Fibroblast of lung (primary cell): ENCODE measurements at regions not wholly inside any gene's neighbourhood (a gene's known extent, or its start where the extent isn't known, plus 50 kb on each side); places are given as distances from the start of the nearest gene placed in this dataset.

Experiments used
- DNase-seq, 2 donors: peaks; one replicate each; pipeline versions ENCODE4 v3.0.0 to v3.0.0-alpha.2; 2010; ENCODE audit warnings: low read depth in 2 of 2
- H2AFZ ChIP-seq: 2 replicates; pipeline ENCODE4 v1.5.1; 2012; ENCODE audit warnings: low read length, control low read depth, inconsistent platforms
- H3K27ac ChIP-seq: 2 replicates; pipeline ENCODE4 v1.5.1; 2011; ENCODE audit warnings: low read length, control low read depth; ENCODE audit not compliant: insufficient read depth
- H3K27me3 ChIP-seq: 2 replicates; pipeline ENCODE4 v1.5.1; 2011; ENCODE audit warnings: mild to moderate bottlenecking, low read length; ENCODE audit not compliant: control insufficient read depth, insufficient read depth
- H3K36me3 ChIP-seq: 2 replicates; pipeline ENCODE4 v1.5.1; 2011; ENCODE audit warnings: low read length; ENCODE audit not compliant: control insufficient read depth, insufficient read depth
- H3K4me1 ChIP-seq: 2 replicates; pipeline ENCODE4 v1.5.1; 2011; ENCODE audit warnings: low read length; ENCODE audit not compliant: control insufficient read depth, insufficient read depth; ENCODE audit errors: extremely low read depth
- H3K4me2 ChIP-seq: 2 replicates; pipeline ENCODE4 v1.5.1; 2011; ENCODE audit warnings: low read length, control low read depth; ENCODE audit not compliant: insufficient read depth; ENCODE audit errors: extremely low read depth
- H3K4me3 ChIP-seq, 4 experiments: fragments of 200-600 bp in 1 of 4; sonication (generic) in 1 of 4; replicated peaks in 1 of 4; 2 replicates each; pipeline ENCODE4 v1.5.1; 2011 to 2016; ENCODE audit warnings: low read length in 4 of 4, low read depth in 3 of 4, mild to moderate bottlenecking in 3 of 4, control low read depth in 2 of 4, inconsistent platforms in 1 of 4, mixed read lengths in 1 of 4; ENCODE audit not compliant: insufficient read depth in 1 of 4; ENCODE audit errors: control extremely low read depth in 1 of 4
- H3K79me2 ChIP-seq: 2 replicates; pipeline ENCODE4 v1.5.1; 2012; ENCODE audit warnings: mild to moderate bottlenecking, low read length, inconsistent platforms; ENCODE audit not compliant: control insufficient read depth, insufficient read depth
- H3K9ac ChIP-seq: 2 replicates; pipeline ENCODE4 v1.5.1; 2011; ENCODE audit warnings: mild to moderate bottlenecking, low read length, control low read depth; ENCODE audit not compliant: insufficient read depth
- H3K9me3 ChIP-seq: 2 replicates; pipeline ENCODE4 v1.5.1; 2012; ENCODE audit warnings: low read depth, low read length; ENCODE audit not compliant: control insufficient read depth, insufficient read depth
- H4K20me1 ChIP-seq: 2 replicates; pipeline ENCODE4 v1.5.1; 2011; ENCODE audit warnings: low read length; ENCODE audit not compliant: control insufficient read depth, insufficient read depth; ENCODE audit errors: extremely low read depth
- CTCF ChIP-seq, 2 donors: IDR thresholded peaks in 1 of 2; conservative IDR thresholded peaks in 1 of 2; 1 replicate in 1 of 2; 2 replicates in 1 of 2; pipeline ENCODE4 v1.5.1; 2011 to 2012; ENCODE audit warnings: low read length in 2 of 2, control low read depth in 1 of 2, inconsistent platforms in 1 of 2, low read depth in 1 of 2, mild to moderate bottlenecking in 1 of 2
- EZH2 ChIP-seq: IDR thresholded peaks from 2 replicates; pipeline ENCODE4 v1.5.1; 2012; ENCODE audit warnings: low read length, control low read depth, mild to moderate bottlenecking; ENCODE audit errors: missing control alignments

GRCh38 chr1:229942501-229942900 is 124.5 kb upstream of the GALNT2 start:
- H3K36me3 ChIP-seq, result no peaks in the 10 kb centered on the region
- no peak overlapping the region for H3K9ac ChIP-seq
- DNase-seq, result no peak
- no peaks in the 10 kb centered on the region for H3K9me3 ChIP-seq
- H4K20me1 ChIP-seq, result no peaks in the 10 kb centered on the region
- no peak overlapping the region for H2AFZ ChIP-seq
- H3K27ac ChIP-seq, result no peak overlapping the region
- no peaks in the 10 kb centered on the region for H3K79me2 ChIP-seq
- H3K4me1 ChIP-seq, result no peaks in the 10 kb centered on the region
- H3K4me2 ChIP-seq, result no peak overlapping the region
- H3K4me3 ChIP-seq, result no peak overlapping the region
- TF ChIP-seq EZH2 (no peak), CTCF (conservative IDR thresholded peaks at IDR 0.05 in 1 of 2, IDR thresholded peaks at IDR 0.05 in 1 of 2; ENCODE audit: low read depth in 1 of 2, low read length in 2 of 2) (no peak)
- H3K27me3 ChIP-seq, result no peaks in the 10 kb centered on the region

DNA sequence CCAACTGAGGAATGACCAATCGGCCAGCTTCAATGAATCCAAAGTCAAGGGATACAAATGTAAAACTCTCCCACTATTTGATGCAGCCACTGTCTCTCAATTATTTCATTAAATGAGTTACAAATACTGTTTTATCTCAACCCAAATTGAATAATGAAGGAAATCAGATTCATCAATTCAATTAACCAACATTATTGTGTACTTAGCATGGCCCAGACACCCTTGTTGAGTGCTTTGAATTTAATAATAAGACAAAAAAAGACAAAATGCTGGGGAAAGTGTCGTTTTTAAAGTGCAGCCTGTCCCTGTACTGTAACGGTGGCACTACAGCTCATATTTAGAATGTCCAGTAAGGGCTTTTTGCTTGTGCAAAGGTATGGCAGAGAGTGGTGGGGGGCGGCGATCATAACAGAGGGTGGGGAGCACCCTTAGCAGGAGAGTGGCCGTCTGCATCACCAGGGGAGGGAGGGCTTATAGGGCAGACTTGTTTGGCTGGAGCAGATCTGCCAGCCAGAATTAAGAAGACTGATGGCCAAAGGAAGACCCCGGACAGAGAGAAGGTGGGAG is 123.8 kb upstream of the GALNT2 start:
- Histone ChIP-seq H3K79me2 (no peaks in the 10 kb centered on the region), H3K4me3 (no peak overlapping the region), H2AFZ (no peak overlapping the region), H3K9ac (no peak overlapping the region), H3K27me3 (no peaks in the 10 kb centered on the region), H3K36me3 (no peaks in the 10 kb centered on the region), H3K9me3 (no peaks in the 10 kb centered on the region), H3K27ac (no peak overlapping the region), H4K20me1 (no peaks in the 10 kb centered on the region), H3K4me1 (no peaks in the 10 kb centered on the region), H3K4me2 (no peak overlapping the region)
- DNase-seq, result no peak
- no peak for TF ChIP-seq EZH2
- no peak for TF ChIP-seq CTCF (conservative IDR thresholded peaks at IDR 0.05 in 1 of 2, IDR thresholded peaks at IDR 0.05 in 1 of 2; ENCODE audit: low read depth in 1 of 2, low read length in 2 of 2)

- TF ChIP-seq CTCF (conservative IDR thresholded peaks at IDR 0.05 in 1 of 2, IDR thresholded peaks at IDR 0.05 in 1 of 2; ENCODE audit: low read depth in 1 of 2, low read length in 2 of 2) (no peak), EZH2 (no peak)
- H3K9me3 ChIP-seq, result no peaks in the 10 kb centered on the region
Observed at GRCh38 chr1:229943988-229944743, 122.9 kb upstream of the GALNT2 start.

More at GRCh38 chr1:229943988-229944743, 122.9 kb upstream of the GALNT2 start:
- Histone ChIP-seq H3K4me1 (no peaks in the 10 kb centered on the region), H4K20me1 (no peaks in the 10 kb centered on the region), H3K9ac (no peak overlapping the region), H2AFZ (no peak overlapping the region), H3K79me2 (no peaks in the 10 kb centered on the region), H3K36me3 (no peaks in the 10 kb centered on the region), H3K27me3 (no peaks in the 10 kb centered on the region), H3K4me3 (no peak overlapping the region), H3K4me2 (no peak overlapping the region), H3K27ac (no peak overlapping the region)
- DNase-seq, result no peak
